Bone marrow (tissue), 2 donors: ENCODE measurements at regions not wholly inside any gene's neighbourhood (a gene's known extent, or its start where the extent isn't known, plus 50 kb on each side); places are given as distances from the start of the nearest gene placed in this dataset.

Source experiments
- DNase-seq, 2 donors: peaks; one replicate each; lab custom pipeline; 2025; lab: John Stamatoyannopoulos, UW

GRCh38 chr9:74205056-74205455 is 292.1 kb upstream of the RORB start:
- no peak for DNase-seq

DNA sequence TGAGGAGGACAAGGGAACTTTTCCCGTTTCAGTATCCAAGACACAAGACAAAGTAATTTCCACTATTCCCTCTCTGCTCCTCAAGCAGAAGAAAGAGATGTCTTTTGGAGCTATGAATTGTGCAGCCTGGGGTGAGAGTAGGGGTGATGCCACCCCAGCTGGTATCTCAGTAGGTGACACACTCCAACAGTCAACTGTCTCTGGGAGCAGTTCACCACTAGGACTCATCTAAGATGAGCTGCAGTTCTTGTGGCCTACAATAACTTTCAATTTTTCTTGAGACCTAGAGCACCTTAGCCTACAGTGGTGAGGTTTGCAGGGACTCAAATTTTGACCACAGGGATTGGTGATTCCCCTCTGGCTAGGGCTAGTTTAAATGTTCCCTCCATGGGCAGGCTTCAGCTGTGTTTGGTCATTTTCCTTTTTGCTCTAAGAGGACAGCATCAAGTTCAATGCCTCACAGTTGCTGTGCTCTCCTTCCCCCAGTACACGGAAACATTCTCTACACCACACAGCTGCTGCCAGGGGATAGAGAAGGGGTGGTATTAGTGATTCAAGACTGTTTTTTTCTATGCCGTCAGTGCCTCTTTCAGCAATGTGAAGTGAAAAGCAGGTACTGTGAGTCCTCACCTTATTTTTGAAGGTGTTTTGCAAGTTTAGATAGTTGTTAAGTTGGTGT is 278.6 kb upstream of the RORB start:
- no peak for DNase-seq

DNA sequence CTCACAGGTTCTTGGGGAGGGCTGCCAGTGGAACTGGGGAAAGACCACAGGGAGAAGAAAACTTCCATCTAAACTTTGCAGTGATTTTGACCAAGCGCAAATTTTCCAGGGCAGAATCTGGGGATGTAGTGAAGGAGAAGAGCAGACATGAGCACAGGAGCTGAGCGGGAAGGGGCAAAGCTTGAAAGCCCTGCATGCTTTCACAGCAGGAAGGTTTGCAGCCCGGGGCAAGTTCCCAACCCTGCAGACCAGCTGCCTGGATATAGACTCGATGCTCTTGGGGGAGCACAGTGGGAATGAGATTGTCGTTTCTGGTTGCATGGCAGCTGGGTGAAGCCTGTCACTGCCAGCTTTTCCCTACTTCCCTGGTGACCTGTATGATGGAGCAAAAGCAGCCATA is 276.8 kb upstream of the RORB start:
- DNase-seq, result no peak

DNA sequence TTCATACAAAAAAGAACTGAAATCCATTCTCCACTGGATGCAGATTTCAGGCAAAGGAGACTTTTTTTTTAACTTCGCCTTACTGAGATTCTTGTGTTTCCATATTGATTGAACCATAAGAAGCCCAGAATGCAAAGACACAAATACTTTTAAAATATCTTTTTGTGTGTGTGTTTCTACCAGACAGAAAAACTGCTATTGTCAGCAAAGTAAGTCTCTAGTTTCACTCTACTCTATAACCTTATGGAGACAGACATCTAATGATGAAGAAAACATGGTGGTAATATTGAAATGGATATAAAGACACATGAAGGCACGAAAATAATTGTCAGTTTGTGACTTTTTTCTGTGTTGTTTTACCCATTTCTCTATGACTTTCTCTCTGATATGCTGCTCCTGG is 260.3 kb upstream of the RORB start:
- no peak for DNase-seq

GRCh38 chr9:74245866-74246497 is 251.2 kb upstream of the RORB start:
- no peak for DNase-seq

DNA sequence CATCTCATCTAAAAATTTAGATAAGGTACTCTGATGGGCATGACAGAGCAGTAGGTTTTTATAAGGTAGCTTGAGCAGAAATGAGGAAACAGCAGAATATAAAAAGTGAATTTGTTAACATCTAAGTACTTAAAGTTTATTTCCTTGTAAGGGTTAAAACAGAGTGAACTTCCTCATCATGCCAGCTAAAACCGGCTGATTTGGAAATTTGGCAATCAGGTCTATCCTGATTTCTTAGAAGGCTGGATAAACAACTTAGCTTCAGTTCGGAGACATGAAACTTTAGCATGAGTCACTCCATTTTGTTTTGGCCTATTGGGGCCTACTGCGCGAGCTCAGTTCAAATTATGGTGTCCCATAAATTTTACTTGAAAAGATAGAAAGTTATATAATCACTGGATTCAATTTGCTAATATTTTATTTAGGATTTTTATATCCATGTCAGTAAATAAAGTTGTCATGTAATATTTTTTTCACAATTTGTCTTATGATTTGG is 241.6 kb upstream of the RORB start:
- no peak for DNase-seq

- DNase-seq, result no peak
Observed at GRCh38 chr9:74275872-74276508, 221.1 kb upstream of the RORB start.

DNA sequence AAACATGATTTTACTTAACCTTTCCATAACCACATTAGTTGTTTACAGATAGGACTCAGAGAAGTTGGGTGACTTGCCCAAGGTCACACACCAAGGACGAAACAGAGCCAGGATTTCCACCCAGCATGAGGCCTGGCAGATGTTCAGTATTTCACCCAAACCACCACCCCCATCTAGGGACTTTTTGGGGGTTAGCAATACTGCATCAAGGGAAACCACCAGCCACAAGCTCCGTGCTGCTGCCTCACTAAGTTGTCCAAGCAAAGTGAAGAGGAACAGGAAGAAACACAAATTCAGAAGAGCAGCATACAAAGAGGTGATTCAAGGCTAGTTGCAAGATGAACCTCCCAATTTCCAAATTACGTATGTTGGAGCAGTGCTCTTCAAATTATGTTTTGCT is 219.6 kb upstream of the RORB start:
- no peak for DNase-seq

GRCh38 chr9:74281674-74282073 is 215.5 kb upstream of the RORB start:
- no peak for DNase-seq

DNA sequence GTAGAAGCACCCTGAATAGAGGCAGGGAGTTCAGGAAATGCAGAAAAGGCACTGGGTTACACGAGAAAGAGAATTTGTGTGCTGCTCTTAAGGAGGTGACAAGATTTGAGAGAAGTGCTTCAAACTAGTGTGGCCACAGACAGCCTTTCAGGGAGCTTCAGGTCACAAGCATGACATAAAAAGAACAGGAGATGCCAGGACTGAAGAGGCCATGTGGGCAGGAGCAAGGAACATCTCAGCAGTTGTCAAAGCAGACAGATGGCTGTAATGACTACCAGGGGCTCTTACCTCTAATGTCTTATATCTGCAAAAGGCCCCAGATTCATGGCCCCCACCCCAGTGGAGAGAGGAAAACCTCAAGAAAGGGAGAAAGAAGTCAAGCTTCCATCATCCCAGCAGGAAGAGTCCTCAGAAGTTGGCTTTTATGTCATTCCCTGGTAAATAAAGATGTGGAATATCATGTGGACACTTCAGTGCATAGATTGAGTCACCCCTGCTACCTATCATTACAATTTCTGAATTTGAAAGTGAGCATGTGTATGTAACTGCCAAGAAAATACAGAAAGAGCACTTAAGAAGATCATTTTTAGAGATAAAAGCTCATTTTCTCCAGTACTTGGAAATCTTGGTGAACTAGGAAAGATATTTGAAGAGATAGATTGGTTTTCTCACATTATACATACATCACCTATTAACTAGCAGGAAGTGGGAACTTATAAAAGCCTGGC is 214.4 kb upstream of the RORB start:
- no peak for DNase-seq

GRCh38 chr9:74284581-74285450 is 212.3 kb upstream of the RORB start:
- no peak for DNase-seq

- DNase-seq, result no peak
Observed at GRCh38 chr9:74293479-74293878, 203.7 kb upstream of the RORB start.

DNA sequence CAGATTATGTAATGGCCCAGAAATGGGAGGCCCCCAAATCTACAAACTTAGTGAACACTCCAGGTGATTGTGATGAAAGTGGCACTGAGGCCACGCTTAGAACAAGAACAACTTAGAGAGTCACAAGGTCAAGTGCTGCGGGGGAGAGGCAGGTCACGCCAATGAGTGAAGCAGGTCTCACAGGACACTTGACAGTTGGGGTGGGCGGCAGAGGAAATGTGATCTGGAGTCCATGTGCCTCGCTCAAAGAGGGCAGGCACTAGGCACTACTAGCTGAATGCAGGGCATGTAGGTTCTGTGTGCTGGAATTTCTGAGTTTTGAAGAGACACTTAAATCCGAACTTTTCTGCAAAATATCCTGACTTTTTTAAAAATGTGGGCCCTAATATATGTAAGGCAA is 193.2 kb upstream of the RORB start:
- DNase-seq, result no peak

DNA sequence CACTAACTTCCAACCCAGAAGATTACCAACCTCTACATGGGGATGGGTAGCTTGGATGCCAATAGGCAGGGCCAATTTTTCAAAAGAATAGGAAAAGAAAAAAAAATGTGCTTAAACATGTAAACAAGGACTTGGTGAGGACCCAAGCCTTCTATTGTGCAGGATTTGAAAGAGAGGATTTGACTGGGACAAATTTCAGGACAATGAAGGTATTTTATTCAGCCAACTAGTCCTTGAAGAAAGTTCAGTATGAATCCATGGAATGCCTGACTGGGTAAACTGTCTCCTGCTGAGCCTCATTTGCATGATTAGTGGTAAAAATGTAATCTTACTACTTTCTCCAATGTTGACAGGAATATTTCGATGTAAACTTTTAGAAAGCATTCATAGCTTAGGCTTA is 192.5 kb upstream of the RORB start:
- no peak for DNase-seq

DNA sequence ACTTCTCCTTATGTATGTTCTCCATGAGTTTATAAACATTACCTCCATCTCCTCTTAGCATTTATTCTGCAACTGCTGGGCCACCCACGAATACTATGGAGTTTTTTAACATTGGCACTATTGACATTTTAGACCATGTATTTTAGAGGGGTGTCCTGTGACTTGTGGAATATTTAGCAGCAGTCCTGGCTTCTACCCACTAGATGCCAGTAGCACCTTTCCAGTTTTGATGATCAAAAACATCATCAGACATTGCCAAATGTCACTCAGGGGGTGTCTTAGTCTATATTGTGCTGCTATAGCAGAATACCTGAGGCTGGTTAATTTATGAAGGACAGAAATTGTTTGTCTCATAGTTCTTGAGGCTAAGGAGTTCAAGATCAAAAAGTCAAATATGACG is 187.5 kb upstream of the RORB start:
- DNase-seq, result no peak

DNA sequence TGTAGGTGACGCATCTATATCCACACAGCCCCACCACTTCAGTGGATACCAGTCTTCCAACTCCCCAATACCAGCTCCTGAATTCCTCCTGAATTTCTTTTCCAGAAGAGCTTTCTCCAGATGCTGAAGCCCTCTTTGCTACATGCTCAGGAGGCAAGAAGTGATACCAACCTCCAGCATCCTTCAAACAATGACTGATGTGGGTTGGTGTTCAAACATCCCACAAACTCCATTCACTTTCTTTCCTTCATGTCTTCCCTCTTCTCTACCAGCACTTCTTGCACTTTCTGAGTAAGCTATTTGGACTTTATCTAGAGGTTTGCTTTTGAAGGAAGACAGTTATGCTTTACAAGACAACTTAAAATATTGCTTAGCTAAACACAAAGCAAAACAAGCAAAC is 179.9 kb upstream of the RORB start:
- no peak for DNase-seq

DNA sequence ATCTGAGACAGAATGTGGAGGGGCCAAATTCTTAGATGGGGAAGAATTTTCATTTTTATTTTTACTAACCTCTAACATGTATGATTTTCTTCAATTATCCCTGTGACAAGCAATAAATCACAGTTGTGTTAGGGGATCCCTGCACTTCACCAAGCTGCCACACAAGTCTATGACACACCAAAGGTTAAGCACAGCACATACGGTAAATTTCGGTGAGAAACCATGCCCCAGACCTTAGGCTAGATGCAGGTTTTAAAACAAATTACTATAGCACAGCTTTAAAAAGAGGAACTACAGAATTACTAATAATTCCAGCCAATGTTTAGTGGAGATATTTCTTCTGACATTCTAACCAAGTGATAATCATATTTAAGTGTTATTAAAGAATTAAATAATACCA is 175.7 kb upstream of the RORB start:
- DNase-seq, result no peak

DNA sequence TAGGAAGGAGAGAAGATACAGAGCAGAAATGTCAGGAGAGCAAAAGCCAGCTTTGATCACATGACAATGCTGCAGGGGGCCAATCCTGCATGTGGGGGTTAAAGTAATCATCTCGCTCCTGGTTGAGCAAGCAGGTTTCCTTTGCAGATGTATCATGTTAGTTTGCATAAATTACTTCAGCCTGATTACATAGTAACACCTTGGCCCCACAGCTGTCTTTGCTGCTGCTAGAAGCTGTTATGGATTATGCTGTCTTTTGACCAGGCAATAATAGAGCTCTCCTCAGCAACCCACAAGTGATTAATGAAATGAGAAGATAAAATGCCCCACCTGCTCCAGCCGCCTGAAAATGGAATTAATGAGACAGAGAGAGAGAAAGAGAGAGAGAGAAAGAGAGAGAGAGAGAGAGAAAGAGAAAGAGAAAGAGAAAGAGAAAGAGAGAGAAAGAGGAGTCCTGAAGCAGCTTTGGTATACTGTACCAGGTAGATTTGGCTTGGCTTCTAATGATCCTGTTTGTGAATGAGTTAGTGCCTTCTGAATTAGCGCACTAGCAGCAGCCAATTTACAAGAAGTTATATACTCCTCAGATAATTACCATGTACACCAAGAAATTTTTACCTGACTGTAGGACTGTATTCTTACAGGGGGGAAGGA is 174.3 kb upstream of the RORB start:
- no peak for DNase-seq

- DNase-seq, result no peak
Observed at GRCh38 chr9:74330487-74331214, 166.5 kb upstream of the RORB start.

GRCh38 chr9:74331607-74332006 is 165.5 kb upstream of the RORB start:
- DNase-seq, result no peak
